H9 (cell line): ENCODE measurements at regions not wholly inside any gene's neighbourhood (a gene's known extent, or its start where the extent isn't known, plus 50 kb on each side); places are given as distances from the start of the nearest gene placed in this dataset.

Source experiments
- DNase-seq: peaks from one replicate; pipeline ENCODE4 v3.0.0-alpha.2; 2017
- H2AFZ ChIP-seq: one replicate; pipeline ENCODE4 v1.6.1; 2013; ENCODE audit warnings: mild to moderate bottlenecking, low read length, control low read depth, moderate library complexity
- H2AK5ac ChIP-seq: 2 replicates; pipeline ENCODE4 v1.6.1; 2013; ENCODE audit warnings: low read length, control low read depth, mixed read lengths; ENCODE audit not compliant: insufficient read length
- H2BK120ac ChIP-seq: one replicate; pipeline ENCODE4 v1.6.1; 2013; ENCODE audit warnings: low read depth, mild to moderate bottlenecking, low read length, control low read depth, inconsistent platforms; ENCODE audit not compliant: poor library complexity, severe bottlenecking
- H2BK12ac ChIP-seq: 2 replicates; pipeline ENCODE4 v1.6.1; 2013; ENCODE audit warnings: low read length, control low read depth, mixed read lengths, low read depth; ENCODE audit not compliant: insufficient read length
- H2BK15ac ChIP-seq: 2 replicates; pipeline ENCODE4 v1.6.1; 2013; ENCODE audit warnings: low read depth, low read length, control low read depth
- H2BK20ac ChIP-seq: one replicate; pipeline ENCODE4 v1.6.1; 2013; ENCODE audit warnings: low read depth, mild to moderate bottlenecking, low read length, control low read depth, inconsistent platforms; ENCODE audit not compliant: poor library complexity, severe bottlenecking
- H2BK5ac ChIP-seq: 2 replicates; pipeline ENCODE4 v1.6.1; 2013; ENCODE audit warnings: low read length, control low read depth, mixed read lengths; ENCODE audit not compliant: insufficient read length
- H3K14ac ChIP-seq: 2 replicates; pipeline ENCODE4 v1.6.1; 2013; ENCODE audit warnings: low read length, control low read depth; ENCODE audit not compliant: insufficient read depth
- H3K18ac ChIP-seq: 2 replicates; pipeline ENCODE4 v1.6.1; 2013; ENCODE audit warnings: low read depth, mild to moderate bottlenecking, mixed read lengths, low read length, control low read depth; ENCODE audit not compliant: insufficient read length
- H3K23ac ChIP-seq: 2 replicates; pipeline ENCODE4 v1.6.1; 2013; ENCODE audit warnings: low read length, control low read depth, mixed read lengths, low read depth; ENCODE audit not compliant: insufficient read length
- H3K23me2 ChIP-seq: 2 replicates; pipeline ENCODE4 v1.6.1; 2013; ENCODE audit warnings: low read depth, mild to moderate bottlenecking, mixed read lengths, low read length, control low read depth; ENCODE audit not compliant: insufficient read length, poor library complexity, severe bottlenecking
- H3K27ac ChIP-seq: 2 replicates; pipeline ENCODE4 v1.5.1; 2013; ENCODE audit warnings: low read length, control low read depth, mixed read lengths, low read depth; ENCODE audit not compliant: insufficient read length
- H3K27me3 ChIP-seq: 2 replicates; pipeline ENCODE4 v1.6.1; 2013; ENCODE audit warnings: low read length, control low read depth, inconsistent platforms; ENCODE audit not compliant: insufficient read depth
- H3K4ac ChIP-seq: 2 replicates; pipeline ENCODE4 v1.6.1; 2013; ENCODE audit warnings: low read depth, mild to moderate bottlenecking, control low read depth, inconsistent platforms, low read length, moderate library complexity
- H3K4me1 ChIP-seq: 2 replicates; pipeline ENCODE4 v1.6.1; 2013; ENCODE audit warnings: low read length, control low read depth, inconsistent platforms; ENCODE audit not compliant: insufficient read depth
- H3K4me2 ChIP-seq: 2 replicates; pipeline ENCODE4 v1.6.1; 2013; ENCODE audit warnings: low read length, control low read depth, mixed read lengths; ENCODE audit not compliant: insufficient read length, insufficient read depth
- H3K56ac ChIP-seq: 2 replicates; pipeline ENCODE4 v1.6.1; 2013; ENCODE audit warnings: low read depth, mild to moderate bottlenecking, mixed read lengths, low read length, control low read depth; ENCODE audit not compliant: insufficient read length
- H3K79me1 ChIP-seq: 2 replicates; pipeline ENCODE4 v1.6.1; 2013; ENCODE audit warnings: low read depth, mild to moderate bottlenecking, moderate library complexity, low read length, control low read depth, inconsistent platforms; ENCODE audit not compliant: insufficient read depth, poor library complexity, severe bottlenecking
- H3K79me2 ChIP-seq: 2 replicates; pipeline ENCODE4 v1.6.1; 2013; ENCODE audit warnings: low read length, control low read depth, inconsistent platforms; ENCODE audit not compliant: insufficient read depth
- H3K9ac ChIP-seq: 2 replicates; pipeline ENCODE4 v1.6.1; 2013; ENCODE audit warnings: low read length, control low read depth, mixed read lengths; ENCODE audit not compliant: insufficient read length; ENCODE audit errors: extremely low read depth
- H3K9me3 ChIP-seq: one replicate; pipeline ENCODE4 v1.6.1; 2013; ENCODE audit warnings: low read depth, low read length, inconsistent platforms; ENCODE audit not compliant: control insufficient read depth
- H3T11ph ChIP-seq: one replicate; pipeline ENCODE4 v1.6.1; 2013; ENCODE audit warnings: mild to moderate bottlenecking, low read length, control low read depth, inconsistent platforms
- H4K20me1 ChIP-seq: one replicate; pipeline ENCODE4 v1.6.1; 2013; ENCODE audit not compliant: control insufficient read depth, insufficient read length, insufficient read depth
- H4K5ac ChIP-seq: 2 replicates; pipeline ENCODE4 v1.6.1; 2013; ENCODE audit warnings: low read depth, mild to moderate bottlenecking, mixed read lengths, low read length, control low read depth; ENCODE audit not compliant: insufficient read length
- H4K8ac ChIP-seq: replicated peaks from 2 replicates; pipeline ENCODE4 v1.6.1; 2013; ENCODE audit warnings: low read length, control low read depth, mixed read lengths, low read depth; ENCODE audit not compliant: insufficient read length
- H4K91ac ChIP-seq: 2 replicates; pipeline ENCODE4 v1.6.1; 2013; ENCODE audit warnings: low read depth, mild to moderate bottlenecking, moderate library complexity, mixed read lengths, low read length, control low read depth; ENCODE audit not compliant: insufficient read length
- H3K27ac Mint-ChIP-seq, 3 experiments: 2 replicates in 2 of 3; 3 replicates in 1 of 3; pipeline ENCODE4 v1.8.0; 2020 to 2021; ENCODE audit warnings: mixed read lengths in 3 of 3, mild to moderate bottlenecking in 1 of 3, moderate library complexity in 1 of 3
- H3K27me3 Mint-ChIP-seq: 2 replicates; pipeline ENCODE4 v1.8.0; 2021; ENCODE audit warnings: low read depth, mild to moderate bottlenecking, moderate library complexity, mixed read lengths
- H3K36me3 Mint-ChIP-seq, 3 experiments: 2 replicates in 2 of 3; 3 replicates in 1 of 3; pipeline ENCODE4 v1.8.0; 2020 to 2021; ENCODE audit warnings: low read depth in 3 of 3, mixed read lengths in 3 of 3; ENCODE audit not compliant: insufficient read depth in 1 of 3
- H3K4me1 Mint-ChIP-seq, 2 experiments: 2 replicates each; pipeline ENCODE4 v1.8.0; 2020; ENCODE audit warnings: mixed read lengths in 2 of 2
- H3K4me3 Mint-ChIP-seq, 2 experiments: 2 replicates in 1 of 2; 3 replicates in 1 of 2; pipeline ENCODE4 v1.8.0; 2020 to 2021; ENCODE audit warnings: mild to moderate bottlenecking in 2 of 2, mixed read lengths in 2 of 2, moderate library complexity in 1 of 2
- H3K9me3 Mint-ChIP-seq, 2 experiments: 2 replicates in 1 of 2; 3 replicates in 1 of 2; pipeline ENCODE4 v1.8.0; 2020; ENCODE audit warnings: mild to moderate bottlenecking in 2 of 2, mixed read lengths in 2 of 2, moderate library complexity in 1 of 2
- CTCF ChIP-seq: fragments of 200-600 bp; sonication (generic); conservative IDR thresholded peaks from 3 replicates; pipeline ENCODE4 v1.8.0; 2021; ENCODE audit warnings: antibody characterized with exemption, mild to moderate bottlenecking
- WGBS: extraction: QIAGEN DNeasy Blood & Tissue Kit; methylation state at CpG from one replicate; pipeline ENCODE4 v1.1.7; 2013; ENCODE audit warnings: missing lambda C conversion rate, low lambda C conversion rate, mixed read lengths; ENCODE audit not compliant: insufficient read length; ENCODE audit errors: extremely low coverage; 5-methylcytosine and 5-hydroxymethylcytosine counted together

- H4K8ac ChIP-seq: no peak overlapping the region
- H3K27ac Mint-ChIP-seq: peak overlapping the region; percentile 93 to 98 (median 96)
- H3K4me1 Mint-ChIP-seq: peaks cover 19 to 20% of the 10 kb centered on the region in 2 experiments
- no peak overlapping the region for H3K14ac ChIP-seq
- peak; percentile 23 for DNase-seq
- no peak overlapping the region for H2AFZ ChIP-seq
- TF ChIP-seq CTCF: no peak
- H3K27me3 ChIP-seq: no peaks in the 10 kb centered on the region
- no peak overlapping the region for H3K23ac ChIP-seq
- H3K9me3 Mint-ChIP-seq: peaks cover 64% of the 10 kb centered on the region in 2 experiments
- H2BK15ac ChIP-seq: no peak overlapping the region
- H3K4me2 ChIP-seq: no peak overlapping the region
- WGBS: no CpG with 5 or more reads among the region's 1 CpG
- no peaks in the 10 kb centered on the region for H3K23me2 ChIP-seq
- H2BK20ac ChIP-seq: no peak overlapping the region
- H4K5ac ChIP-seq: no peak overlapping the region
- H2AK5ac ChIP-seq: no peak overlapping the region
- H2BK120ac ChIP-seq: no peak overlapping the region
- H3K27me3 Mint-ChIP-seq: no peaks in the 10 kb centered on the region
- no peak overlapping the region for H3K4ac ChIP-seq
- H2BK5ac ChIP-seq: no peak overlapping the region
- H3K79me1 ChIP-seq: no peaks in the 10 kb centered on the region
- H3K18ac ChIP-seq: no peak overlapping the region
- H3K9me3 ChIP-seq: no peaks in the 10 kb centered on the region
- peak overlapping the region; percentile 50 for H3K27ac ChIP-seq
- H3K9ac ChIP-seq: no peak overlapping the region
- H3K4me1 ChIP-seq: no peaks in the 10 kb centered on the region
- H3T11ph ChIP-seq: no peak overlapping the region
- no peak overlapping the region for H2BK12ac ChIP-seq
- H4K20me1 ChIP-seq: no peaks in the 10 kb centered on the region
- H4K91ac ChIP-seq: no peak overlapping the region
- H3K79me2 ChIP-seq: no peaks in the 10 kb centered on the region
- peaks cover 7 to 10% (median 7%) of the 10 kb centered on the region in 3 experiments for H3K36me3 Mint-ChIP-seq
- peak overlapping the region; percentile 3 to 24; a peak in 1 of 5 replicates for H3K4me3 Mint-ChIP-seq
- H3K56ac ChIP-seq: no peak overlapping the region
Measured at GRCh38 chrX:63503541-63503940, 152.4 kb upstream of the SPIN4 start.
